GM12878 (cell line): ENCODE measurements at regions not wholly inside any gene's neighbourhood (a gene's known extent, or its start where the extent isn't known, plus 50 kb on each side); places are given as distances from the start of the nearest gene placed in this dataset.

Experiments used
- ATAC-seq: fragments of 200-7000 bp; cut with Tn5 transposase; 3 replicates; pipeline ENCODE4 v1.9.1; 2020; ENCODE audit warnings: mild to moderate bottlenecking, moderate library complexity
- BruUV-seq: library from RNA; stranded (reverse); fragments of 400-500 nt; replicated peaks from 2 replicates; lab custom pipeline; 2021; lab: Mats Ljungman, UMichigan
- CTCF ChIA-PET: fragments of 300-600 bp; sonication (Branson Sonifier 250); formaldehyde crosslinking; extraction: SDS; loops from one replicate; lab custom pipeline; 2021; ENCODE audit warnings: inconsistent platforms; lab: Yijun Ruan, JAX
- POLR2A ChIA-PET: fragments of 350-600 bp; formaldehyde crosslinking; extraction: SDS; loops from one replicate; lab custom pipeline; 2021; ENCODE audit warnings: inconsistent platforms; lab: Charles Lee
- RAD21 ChIA-PET: fragments of 300-600 bp; sonication (Branson Sonifier 250); formaldehyde crosslinking; loops from one replicate; lab custom pipeline; 2023; ENCODE audit warnings: antibody characterized with exemption; ENCODE audit not compliant: unreplicated experiment; lab: Charles Lee
- SMC1A ChIA-PET: fragments of 300-600 bp; sonication (Branson Sonifier 250); formaldehyde crosslinking; loops from one replicate; lab custom pipeline; 2023; ENCODE audit not compliant: unreplicated experiment, uncharacterized antibody; lab: Charles Lee
- DNase-seq: peaks from one replicate; pipeline ENCODE4 v3.0.0-alpha.2; 2011; ENCODE audit warnings: low read depth, low spot score
- FAIRE-seq: peaks from 3 replicates; lab custom pipeline; 2011; peaks lifted over from hg19 to GRCh38; lab: Jason Lieb, UNC
- H2AFZ ChIP-seq: 2 replicates; pipeline ENCODE4 v1.6.0; 2011; ENCODE audit warnings: low read depth, low read length, control low read depth; ENCODE audit not compliant: control insufficient read depth
- H3K27ac ChIP-seq: 2 replicates; pipeline ENCODE4 v1.5.1; 2011; ENCODE audit warnings: control low read depth; ENCODE audit not compliant: control insufficient read depth, insufficient read depth
- H3K27me3 ChIP-seq, 2 experiments: replicated peaks in 1 of 2; 2 replicates each; pipeline versions ENCODE4 v1.6.0 to v1.6.1; 2011; ENCODE audit warnings: low read length in 1 of 2; ENCODE audit not compliant: control insufficient read depth in 2 of 2, insufficient read depth in 2 of 2
- H3K36me3 ChIP-seq, 2 experiments: 2 replicates each; pipeline ENCODE4 v1.5.1; 2011; ENCODE audit warnings: low read length in 1 of 2; ENCODE audit not compliant: control insufficient read depth in 2 of 2, insufficient read depth in 2 of 2
- H3K4me1 ChIP-seq: 2 replicates; pipeline ENCODE4 v1.6.1; 2011; ENCODE audit warnings: mild to moderate bottlenecking, low read length, moderate library complexity, mixed read lengths; ENCODE audit not compliant: control insufficient read depth, insufficient read depth
- H3K4me2 ChIP-seq: 2 replicates; pipeline ENCODE4 v1.6.0; 2011; ENCODE audit warnings: control low read depth; ENCODE audit not compliant: control insufficient read depth, insufficient read depth
- H3K4me3 ChIP-seq: fragments of 200-600 bp; sonication (generic); 2 replicates; pipeline ENCODE4 v1.5.1; 2016
- H3K79me2 ChIP-seq: 2 replicates; pipeline ENCODE4 v1.6.0; 2011; ENCODE audit warnings: low read length; ENCODE audit not compliant: control insufficient read depth, insufficient read depth
- H3K9ac ChIP-seq: 2 replicates; pipeline ENCODE4 v1.8.0; 2011; ENCODE audit warnings: low read length, control low read depth, mixed read lengths; ENCODE audit not compliant: control insufficient read depth, insufficient read depth
- H3K9me3 ChIP-seq: replicated peaks from 3 replicates; pipeline ENCODE4 v1.5.1; 2011; ENCODE audit warnings: mild to moderate bottlenecking, low read length; ENCODE audit not compliant: control insufficient read depth, insufficient read depth
- H4K20me1 ChIP-seq: 2 replicates; pipeline ENCODE4 v1.6.0; 2011; ENCODE audit not compliant: control insufficient read depth, insufficient read depth
- MTA2 ChIP-seq: fragments of 450-650 bp; IDR thresholded peaks from 2 replicates; pipeline ENCODE4 v1.6.1; 2016; ENCODE audit warnings: low read depth, mild to moderate bottlenecking, moderate library complexity
- MYB ChIP-seq: fragments of 150-350 bp; IDR thresholded peaks from 2 replicates; pipeline ENCODE4 v1.6.1; 2014; ENCODE audit warnings: mild to moderate bottlenecking, low read depth, low read length, borderline replicate concordance
- POLR2AphosphoS2 ChIP-seq: IDR thresholded peaks from 2 replicates; pipeline ENCODE4 v1.6.1; 2011; ENCODE audit warnings: low read depth, mild to moderate bottlenecking, low read length, improper control_type of control experiment, moderate library complexity
- SIX5 ChIP-seq: IDR thresholded peaks from 2 replicates; pipeline ENCODE4 v1.6.1; 2011; ENCODE audit warnings: mild to moderate bottlenecking, low read depth, low read length, moderate library complexity; ENCODE audit not compliant: severe bottlenecking
- SREBF2 ChIP-seq: IDR thresholded peaks from 2 replicates; pipeline ENCODE4 v1.6.1; 2012; ENCODE audit warnings: mild to moderate bottlenecking, low read length
- ZBTB33 ChIP-seq: fragments of 450-650 bp; IDR thresholded peaks from 2 replicates; pipeline ENCODE4 v1.6.1; 2017; ENCODE audit warnings: mild to moderate bottlenecking
- WGBS: methylation state at CpG from one replicate; pipeline ENCODE4 v1.1.6; 2016; ENCODE audit warnings: low lambda C conversion rate; ENCODE audit not compliant: insufficient replicate concordance, insufficient coverage; ENCODE audit errors: missing lambda C conversion rate; 5-methylcytosine and 5-hydroxymethylcytosine counted together
- in situ Hi-C: fragments of 300-500 bp; cut with MboI; formaldehyde crosslinking; loops from 9 replicates; pipeline ENCODE4 v1.14.3; 2018; ENCODE audit warnings: mixed read lengths
- intact Hi-C: fragments of 100-400 bp; cut with micrococcal nuclease; formaldehyde crosslinking; loops from one replicate; pipeline ENCODE4 v1.14.2; 2022; ENCODE audit not compliant: unreplicated experiment
- TF ChIP-seq, protein P1 (sequence below): IDR thresholded peaks from 2 replicates; pipeline ENCODE4 v1.6.1; 2012; ENCODE audit warnings: improper control_type of control experiment, low read depth, low read length; ENCODE audit not compliant: insufficient replicate concordance

DNA sequence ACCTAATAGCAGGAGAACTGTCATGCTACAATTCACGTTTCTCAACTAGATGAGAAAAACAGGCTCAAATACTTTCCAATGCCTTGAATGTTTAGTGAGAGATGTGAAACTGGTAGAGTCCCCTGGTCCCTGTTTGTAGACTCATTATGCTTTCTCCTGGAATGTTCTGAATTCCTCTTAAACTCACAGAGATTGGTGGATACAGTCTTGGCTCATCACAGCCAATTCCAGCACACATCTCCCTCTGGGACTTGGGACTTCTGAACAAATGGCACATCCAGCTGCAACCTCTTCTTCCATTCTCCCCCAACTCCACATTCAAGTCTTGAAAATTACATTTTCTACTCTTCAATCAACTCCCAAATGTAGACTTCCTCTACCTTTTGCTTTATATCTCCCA, 58.4 kb upstream of the NT5C1B start:
- Histone ChIP-seq H3K36me3 (no peaks in the 10 kb centered on the region), H3K4me1 (no peaks in the 10 kb centered on the region), H3K9ac (no peak overlapping the region), H3K9me3 (no peaks in the 10 kb centered on the region), H3K79me2 (no peaks in the 10 kb centered on the region), H3K27ac (no peak overlapping the region), H3K4me2 (no peak overlapping the region), H3K27me3 (no peaks in the 10 kb centered on the region), H4K20me1 (no peaks in the 10 kb centered on the region), H2AFZ (no peak overlapping the region), H3K4me3 (no peak overlapping the region)
- CTCF ChIA-PET, result no interaction called here
- ATAC-seq (no peak), FAIRE-seq (no peak), DNase-seq (no peak)
- SMC1A ChIA-PET, result no interaction called here
- RAD21 ChIA-PET, result no interaction called here
- TF ChIP-seq SIX5 (no peak), ZBTB33 (no peak), MTA2 (no peak), MYB (no peak), POLR2AphosphoS2 (no peak), SREBF2 (no peak)
- TF ChIP-seq, protein P1, sequence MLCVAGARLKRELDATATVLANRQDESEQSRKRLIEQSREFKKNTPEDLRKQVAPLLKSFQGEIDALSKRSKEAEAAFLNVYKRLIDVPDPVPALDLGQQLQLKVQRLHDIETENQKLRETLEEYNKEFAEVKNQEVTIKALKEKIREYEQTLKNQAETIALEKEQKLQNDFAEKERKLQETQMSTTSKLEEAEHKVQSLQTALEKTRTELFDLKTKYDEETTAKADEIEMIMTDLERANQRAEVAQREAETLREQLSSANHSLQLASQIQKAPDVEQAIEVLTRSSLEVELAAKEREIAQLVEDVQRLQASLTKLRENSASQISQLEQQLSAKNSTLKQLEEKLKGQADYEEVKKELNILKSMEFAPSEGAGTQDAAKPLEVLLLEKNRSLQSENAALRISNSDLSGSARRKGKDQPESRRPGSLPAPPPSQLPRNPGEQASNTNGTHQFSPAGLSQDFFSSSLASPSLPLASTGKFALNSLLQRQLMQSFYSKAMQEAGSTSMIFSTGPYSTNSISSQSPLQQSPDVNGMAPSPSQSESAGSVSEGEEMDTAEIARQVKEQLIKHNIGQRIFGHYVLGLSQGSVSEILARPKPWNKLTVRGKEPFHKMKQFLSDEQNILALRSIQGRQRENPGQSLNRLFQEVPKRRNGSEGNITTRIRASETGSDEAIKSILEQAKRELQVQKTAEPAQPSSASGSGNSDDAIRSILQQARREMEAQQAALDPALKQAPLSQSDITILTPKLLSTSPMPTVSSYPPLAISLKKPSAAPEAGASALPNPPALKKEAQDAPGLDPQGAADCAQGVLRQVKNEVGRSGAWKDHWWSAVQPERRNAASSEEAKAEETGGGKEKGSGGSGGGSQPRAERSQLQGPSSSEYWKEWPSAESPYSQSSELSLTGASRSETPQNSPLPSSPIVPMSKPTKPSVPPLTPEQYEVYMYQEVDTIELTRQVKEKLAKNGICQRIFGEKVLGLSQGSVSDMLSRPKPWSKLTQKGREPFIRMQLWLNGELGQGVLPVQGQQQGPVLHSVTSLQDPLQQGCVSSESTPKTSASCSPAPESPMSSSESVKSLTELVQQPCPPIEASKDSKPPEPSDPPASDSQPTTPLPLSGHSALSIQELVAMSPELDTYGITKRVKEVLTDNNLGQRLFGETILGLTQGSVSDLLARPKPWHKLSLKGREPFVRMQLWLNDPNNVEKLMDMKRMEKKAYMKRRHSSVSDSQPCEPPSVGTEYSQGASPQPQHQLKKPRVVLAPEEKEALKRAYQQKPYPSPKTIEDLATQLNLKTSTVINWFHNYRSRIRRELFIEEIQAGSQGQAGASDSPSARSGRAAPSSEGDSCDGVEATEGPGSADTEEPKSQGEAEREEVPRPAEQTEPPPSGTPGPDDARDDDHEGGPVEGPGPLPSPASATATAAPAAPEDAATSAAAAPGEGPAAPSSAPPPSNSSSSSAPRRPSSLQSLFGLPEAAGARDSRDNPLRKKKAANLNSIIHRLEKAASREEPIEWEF, result no peak
- POLR2A ChIA-PET, result no interaction called here
- 17% methylated on average over 1 of the region's 1 CpG for WGBS
- in situ Hi-C loops (no loop called here), intact Hi-C loops (no loop called here)
- no TSS peak for BruUV-seq
